BLaER1 treated with 17β-estradiol and CSF1 and Interleukin-3, amounts not matched to agents 10 nM and 100 nM (cell line): ENCODE measurements at regions not wholly inside any gene's neighbourhood (a gene's known extent, or its start where the extent isn't known, plus 50 kb on each side); places are given as distances from the start of the nearest gene placed in this dataset.

Source experiments
- H3K27ac ChIP-seq, 11 experiments: shearing (Covaris generic); formaldehyde crosslinking; 2 replicates each; pipeline ENCODE4 v1.8.1; 2022
- H3K27me3 ChIP-seq, 11 experiments: shearing (Covaris generic); formaldehyde crosslinking; 2 replicates each; pipeline ENCODE4 v1.8.1; 2022
- H3K36me3 ChIP-seq, 11 experiments: shearing (Covaris generic); formaldehyde crosslinking; 2 replicates each; pipeline ENCODE4 v1.8.1; 2022
- H3K4me1 ChIP-seq, 10 experiments: shearing (Covaris generic); formaldehyde crosslinking; 2 replicates each; pipeline ENCODE4 v1.8.1; 2022
- H3K4me2 ChIP-seq, 11 experiments: shearing (Covaris generic); formaldehyde crosslinking; 2 replicates each; pipeline ENCODE4 v1.8.1; 2022
- H3K4me3 ChIP-seq, 10 experiments: shearing (Covaris generic); formaldehyde crosslinking; 2 replicates each; pipeline ENCODE4 v1.8.1; 2022
- H3K9ac ChIP-seq, 11 experiments: shearing (Covaris generic); formaldehyde crosslinking; 2 replicates each; pipeline ENCODE4 v1.8.1; 2022
- H3K9me3 ChIP-seq, 11 experiments: shearing (Covaris generic); formaldehyde crosslinking; replicated peaks in 1 of 11; 2 replicates each; pipeline ENCODE4 v1.8.1; 2022
- H4K20me1 ChIP-seq, 11 experiments: shearing (Covaris generic); formaldehyde crosslinking; 2 replicates each; pipeline ENCODE4 v1.8.1; 2022
- Cebpa-rat ChIP-seq, 11 experiments: shearing (Covaris generic); IDR thresholded peaks; 2 replicates each; pipeline ENCODE4 v1.8.1; 2022

DNA sequence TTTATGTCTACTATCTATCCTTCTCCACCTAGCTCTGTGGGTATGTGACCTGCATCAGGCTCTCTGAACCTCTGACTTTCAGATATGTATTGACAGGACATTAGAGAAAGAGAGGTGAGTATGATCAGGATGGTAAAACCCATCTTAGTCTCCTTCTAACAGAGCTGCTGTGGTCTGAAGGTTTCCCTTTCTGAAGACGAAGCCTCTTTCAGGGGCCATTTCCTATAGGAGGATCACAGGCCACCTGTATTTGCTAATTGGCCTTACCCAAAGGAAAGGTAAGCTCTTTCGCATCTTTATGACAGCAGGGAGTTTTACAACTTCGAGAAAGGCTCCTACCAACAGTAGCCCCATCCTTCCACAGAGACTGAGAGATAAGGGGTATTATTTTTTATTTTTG is 442.9 kb downstream of the KCNJ3 start:
- Histone ChIP-seq H3K9ac (no peak overlapping the region), H3K9me3 (no peaks in the 10 kb centered on the region), H3K27ac (no peak overlapping the region), H4K20me1 (no peaks in the 10 kb centered on the region), H3K4me2 (no peak overlapping the region), H3K4me1 (peaks cover 0 to 25% (median 10%) of the 10 kb centered on the region in 10 experiments; a peak in 10 of 20 replicates), H3K4me3 (no peak overlapping the region), H3K27me3 (no peaks in the 10 kb centered on the region), H3K36me3 (no peaks in the 10 kb centered on the region)
- TF ChIP-seq Cebpa-rat (IDR thresholded peaks at IDR 0.05) = no peak

DNA sequence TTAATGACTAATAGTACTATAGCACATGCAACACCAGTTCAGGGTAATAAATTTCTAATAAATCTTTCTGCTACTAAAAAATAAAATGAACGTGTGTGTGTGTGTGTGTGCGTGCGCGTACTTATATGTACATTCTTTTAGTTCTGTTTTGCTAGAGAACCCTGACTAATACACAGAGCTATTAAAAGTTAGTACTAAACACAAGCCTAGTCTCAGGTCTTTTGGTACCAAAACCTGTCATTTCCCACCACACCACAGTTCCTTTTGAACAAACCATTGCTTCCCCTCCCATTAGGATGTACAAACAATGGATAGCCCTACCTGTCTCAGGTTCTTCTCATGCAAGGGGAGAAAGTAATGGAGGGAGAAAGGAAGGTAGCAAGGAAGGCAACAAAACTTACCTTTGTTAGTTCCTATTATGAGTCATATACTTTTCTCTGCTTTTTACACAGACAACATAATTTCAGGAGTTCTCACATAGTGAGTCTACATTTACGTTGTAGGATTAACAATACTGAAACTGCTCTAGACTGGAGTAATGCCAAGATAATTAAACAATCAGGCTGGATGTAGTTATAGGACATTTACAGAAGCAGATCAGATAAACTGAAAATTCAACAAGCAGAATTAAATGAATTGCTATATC is 427.2 kb downstream of the KCNJ3 start:
- H3K4me3 ChIP-seq = no peak overlapping the region
- no peaks in the 10 kb centered on the region for H4K20me1 ChIP-seq
- no peaks in the 10 kb centered on the region for H3K36me3 ChIP-seq
- no peak overlapping the region for H3K4me2 ChIP-seq
- no peaks in the 10 kb centered on the region for H3K4me1 ChIP-seq
- no peaks in the 10 kb centered on the region for H3K9me3 ChIP-seq
- no peak overlapping the region for H3K27ac ChIP-seq
- no peaks in the 10 kb centered on the region for H3K27me3 ChIP-seq
- no peak for TF ChIP-seq Cebpa-rat (IDR thresholded peaks at IDR 0.05)
- H3K9ac ChIP-seq = no peak overlapping the region

DNA sequence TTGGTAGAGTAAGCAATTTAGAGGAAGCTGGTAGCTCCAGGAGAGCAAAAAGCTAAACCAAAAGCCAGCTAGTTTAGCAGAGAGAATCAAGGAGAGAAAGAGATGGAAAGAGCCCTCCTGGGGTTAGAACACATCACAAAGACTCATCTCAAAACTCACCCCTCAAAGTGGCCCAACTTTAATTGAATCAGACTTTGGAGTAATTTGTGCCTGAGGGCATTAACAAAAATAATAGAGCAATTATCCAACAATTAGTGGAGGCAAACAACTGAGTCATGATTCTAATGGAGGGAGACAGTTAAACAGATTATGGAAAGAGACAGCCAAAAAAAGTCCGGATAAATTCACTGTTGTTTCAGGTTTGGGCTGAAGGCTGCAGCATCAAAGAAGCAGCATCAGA is 417.4 kb downstream of the KCNJ3 start:
- H3K27ac ChIP-seq = no peak overlapping the region
- no peak overlapping the region for H3K9ac ChIP-seq
- no peaks in the 10 kb centered on the region for H3K4me1 ChIP-seq
- TF ChIP-seq Cebpa-rat (IDR thresholded peaks at IDR 0.05) = no peak
- no peak overlapping the region for H3K4me2 ChIP-seq
- peaks cover 0 to 3% (median 0%) of the 10 kb centered on the region in 11 experiments; a peak in 1 of 22 replicates for H3K9me3 ChIP-seq
- H3K36me3 ChIP-seq = no peaks in the 10 kb centered on the region
- H3K4me3 ChIP-seq = no peak overlapping the region
- no peaks in the 10 kb centered on the region for H3K27me3 ChIP-seq
- H4K20me1 ChIP-seq = no peaks in the 10 kb centered on the region

DNA sequence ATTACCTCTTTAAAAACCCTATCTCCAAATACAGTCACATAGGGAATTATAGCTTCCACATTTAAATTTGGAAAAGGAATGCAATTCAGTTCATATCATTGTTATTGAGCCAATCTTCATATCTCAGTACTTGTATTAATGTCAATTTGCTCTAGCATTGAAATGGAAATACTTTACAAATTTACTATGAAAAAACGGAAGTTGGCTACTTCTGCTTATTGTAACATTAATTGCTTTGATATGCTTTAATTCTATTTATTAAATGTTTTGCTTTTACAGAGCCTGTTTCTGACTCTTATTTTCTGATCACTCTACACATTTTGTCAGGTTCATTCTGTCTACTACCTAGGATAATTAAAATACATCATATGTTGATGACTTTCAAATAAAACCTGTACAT is 412.6 kb downstream of the KCNJ3 start:
- no peak overlapping the region for H3K27ac ChIP-seq
- no peaks in the 10 kb centered on the region for H4K20me1 ChIP-seq
- H3K4me1 ChIP-seq = no peaks in the 10 kb centered on the region

DNA sequence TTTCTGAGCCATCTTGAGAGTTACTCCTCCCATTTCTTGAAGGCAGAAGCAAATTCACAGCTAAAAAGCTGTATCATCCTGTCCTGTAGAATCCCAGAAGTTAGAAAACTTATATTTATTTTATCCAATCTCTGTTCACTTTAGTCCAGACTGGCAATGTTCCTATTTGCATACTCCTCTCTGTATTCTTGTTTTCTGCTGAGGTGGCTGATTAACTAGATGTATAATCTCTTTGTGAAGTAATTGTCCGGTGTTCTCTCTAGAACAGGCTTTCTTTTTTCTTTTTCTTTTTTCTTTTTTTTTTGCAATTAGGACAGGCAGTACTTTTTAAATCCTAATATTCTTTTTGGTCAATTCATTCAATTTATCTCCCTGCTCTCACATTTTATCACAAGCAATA is 411.0 kb downstream of the KCNJ3 start:
- Histone ChIP-seq H3K27ac (no peak overlapping the region), H3K27me3 (no peaks in the 10 kb centered on the region), H3K36me3 (no peaks in the 10 kb centered on the region), H3K9ac (no peak overlapping the region), H3K4me1 (no peaks in the 10 kb centered on the region), H4K20me1 (no peaks in the 10 kb centered on the region), H3K4me3 (no peak overlapping the region), H3K9me3 (no peaks in the 10 kb centered on the region), H3K4me2 (no peak overlapping the region)
- TF ChIP-seq Cebpa-rat (IDR thresholded peaks at IDR 0.05) = no peak

More for the DNA sequence above, 412.6 kb downstream of the KCNJ3 start:
- TF ChIP-seq Cebpa-rat (IDR thresholded peaks at IDR 0.05) = no peak
- Histone ChIP-seq H3K27me3 (no peaks in the 10 kb centered on the region), H3K36me3 (no peaks in the 10 kb centered on the region), H3K9me3 (no peaks in the 10 kb centered on the region), H3K4me3 (no peak overlapping the region), H3K4me2 (no peak overlapping the region), H3K9ac (no peak overlapping the region)

DNA sequence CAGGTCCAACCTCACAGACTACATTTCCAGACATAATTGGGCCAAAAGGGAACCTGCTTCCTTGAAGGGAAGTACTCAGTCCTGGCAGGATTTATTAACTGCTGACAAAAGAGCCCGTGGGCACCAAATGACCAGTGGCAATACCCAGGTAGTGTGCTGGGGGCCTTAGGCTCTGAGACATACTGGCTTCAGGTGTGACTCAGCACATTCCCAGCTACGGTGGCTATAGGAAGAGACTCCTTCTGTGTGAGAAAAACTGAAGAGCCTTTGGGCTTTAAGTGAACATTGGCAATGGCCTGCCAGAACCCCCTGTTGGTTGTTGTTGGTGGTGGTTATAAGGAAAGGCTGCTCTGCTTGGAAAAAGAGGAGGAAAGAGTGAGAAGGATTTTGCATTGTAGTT is 401.8 kb downstream of the KCNJ3 start:
- H3K9me3 ChIP-seq = peaks cover 16 to 34% (median 29%) of the 10 kb centered on the region in 11 experiments
- H3K9ac ChIP-seq = no peak overlapping the region
- no peaks in the 10 kb centered on the region for H3K27me3 ChIP-seq
- no peak overlapping the region for H3K27ac ChIP-seq
- no peaks in the 10 kb centered on the region for H3K36me3 ChIP-seq
- no peak overlapping the region for H3K4me2 ChIP-seq
- no peak overlapping the region for H3K4me3 ChIP-seq
- H4K20me1 ChIP-seq = no peaks in the 10 kb centered on the region
- no peaks in the 10 kb centered on the region for H3K4me1 ChIP-seq
- no peak for TF ChIP-seq Cebpa-rat (IDR thresholded peaks at IDR 0.05)

DNA sequence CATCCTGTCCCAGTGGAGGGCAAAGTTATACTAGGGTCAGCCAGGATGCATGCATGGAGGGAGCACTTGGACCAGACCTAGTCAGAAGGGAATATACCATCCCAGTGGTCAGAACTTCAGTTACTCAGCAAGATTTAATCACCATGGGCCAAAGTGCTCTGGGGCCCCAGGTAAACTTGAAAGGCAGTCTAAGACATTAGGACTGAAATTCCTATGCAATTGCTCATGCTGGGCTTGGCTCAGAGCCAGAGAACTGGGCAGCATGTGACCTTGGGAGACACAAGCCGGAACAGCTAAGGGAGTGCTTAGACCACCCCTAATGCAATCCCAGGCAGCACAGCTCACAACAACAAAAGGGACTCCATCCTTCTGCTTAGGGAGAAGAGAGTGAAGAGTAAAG is 401.3 kb downstream of the KCNJ3 start:
- Histone ChIP-seq H3K4me2 (no peak overlapping the region), H3K27me3 (no peaks in the 10 kb centered on the region), H4K20me1 (no peaks in the 10 kb centered on the region), H3K4me3 (no peak overlapping the region), H3K9me3 (peaks cover 16 to 34% (median 29%) of the 10 kb centered on the region in 11 experiments), H3K4me1 (no peaks in the 10 kb centered on the region), H3K9ac (no peak overlapping the region), H3K36me3 (no peaks in the 10 kb centered on the region), H3K27ac (no peak overlapping the region)
- TF ChIP-seq Cebpa-rat (IDR thresholded peaks at IDR 0.05) = no peak

DNA sequence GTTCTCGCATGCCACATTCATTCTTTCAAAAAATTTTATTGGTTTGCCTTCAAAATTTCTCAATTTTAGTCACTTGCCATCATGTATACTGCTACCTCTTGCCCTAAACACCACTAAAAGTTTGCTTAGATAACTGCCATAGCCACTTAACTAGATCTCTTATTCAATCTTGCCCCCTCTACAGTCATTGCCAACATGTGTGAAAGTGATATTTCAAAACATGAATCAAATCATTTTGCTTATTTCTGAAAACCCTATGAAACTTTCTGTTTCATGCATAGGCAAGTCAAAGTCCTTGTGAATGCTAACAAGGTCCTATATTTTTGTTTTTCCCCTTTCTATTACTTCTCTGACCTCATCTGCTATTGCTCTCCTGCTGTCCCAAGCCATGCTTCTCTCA is 397.1 kb downstream of the KCNJ3 start:
- H3K27ac ChIP-seq = no peak overlapping the region
- no peaks in the 10 kb centered on the region for H3K27me3 ChIP-seq
- H3K9ac ChIP-seq = no peak overlapping the region
- TF ChIP-seq Cebpa-rat (IDR thresholded peaks at IDR 0.05) = no peak
- no peaks in the 10 kb centered on the region for H4K20me1 ChIP-seq
- H3K36me3 ChIP-seq = no peaks in the 10 kb centered on the region
- H3K9me3 ChIP-seq = peaks cover 0 to 6% (median 2%) of the 10 kb centered on the region in 11 experiments; a peak in 4 of 22 replicates
- H3K4me3 ChIP-seq = no peak overlapping the region
- no peaks in the 10 kb centered on the region for H3K4me1 ChIP-seq
- H3K4me2 ChIP-seq = no peak overlapping the region

DNA sequence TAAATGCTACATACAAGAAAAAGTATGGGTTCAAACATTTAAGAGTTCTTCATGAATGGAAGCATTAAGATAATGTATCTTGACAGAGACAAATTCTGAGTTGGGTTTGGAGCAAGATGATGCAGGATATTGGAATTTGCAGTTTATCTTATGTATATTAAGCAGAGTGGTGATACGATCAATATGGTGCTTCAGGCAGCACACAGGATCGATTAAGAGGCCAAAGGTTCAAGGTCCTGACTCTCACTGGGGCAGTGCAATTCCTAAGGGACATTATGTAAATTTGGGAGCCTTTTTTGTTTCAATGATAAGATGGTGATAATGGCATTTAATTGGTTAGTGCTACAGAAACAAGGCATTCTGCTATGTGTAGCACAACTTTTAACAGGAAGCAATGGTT is 381.9 kb downstream of the KCNJ3 start:
- Histone ChIP-seq H3K27ac (no peak overlapping the region), H3K9me3 (no peaks in the 10 kb centered on the region), H3K4me2 (no peak overlapping the region), H3K9ac (no peak overlapping the region), H3K27me3 (no peaks in the 10 kb centered on the region), H3K36me3 (no peaks in the 10 kb centered on the region), H3K4me3 (no peak overlapping the region), H4K20me1 (no peaks in the 10 kb centered on the region), H3K4me1 (no peaks in the 10 kb centered on the region)
- no peak for TF ChIP-seq Cebpa-rat (IDR thresholded peaks at IDR 0.05)

DNA sequence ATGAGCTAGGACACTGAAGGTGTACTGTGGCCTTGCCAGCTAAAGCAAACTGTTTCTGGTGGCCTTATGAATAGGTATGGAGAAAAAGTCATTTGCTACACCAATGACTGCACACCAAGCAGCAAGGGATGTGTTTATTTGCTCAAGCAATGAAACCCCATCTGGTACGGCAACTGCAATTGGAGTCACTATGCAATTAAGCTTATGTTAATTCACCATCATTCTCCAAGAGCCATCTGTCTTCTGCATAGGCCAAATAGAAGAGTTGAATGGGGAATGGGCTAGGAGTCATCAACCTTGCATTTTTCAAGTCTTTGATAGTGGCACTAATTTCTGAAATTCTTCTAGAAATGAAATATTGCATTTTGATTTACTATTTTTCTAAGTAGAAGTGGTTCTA is 372.0 kb downstream of the KCNJ3 start:
- Histone ChIP-seq H3K9me3 (0 out of 22 replicates have a peak, but pooled peaks cover 0 to 8% (median 0%) of the 10 kb centered on the region in 11 experiments), H3K9ac (no peak overlapping the region), H4K20me1 (no peaks in the 10 kb centered on the region), H3K4me1 (no peaks in the 10 kb centered on the region), H3K4me2 (no peak overlapping the region), H3K4me3 (no peak overlapping the region), H3K36me3 (no peaks in the 10 kb centered on the region), H3K27me3 (no peaks in the 10 kb centered on the region), H3K27ac (no peak overlapping the region)
- no peak for TF ChIP-seq Cebpa-rat (IDR thresholded peaks at IDR 0.05)
